IMR-90 (cell line): ENCODE measurements at regions not wholly inside any gene's neighbourhood (a gene's known extent, or its start where the extent isn't known, plus 50 kb on each side); places are given as distances from the start of the nearest gene placed in this dataset.

Experiments
- ATAC-seq: fragments of 200-7000 bp; cut with Tn5 transposase; 2 replicates; pipeline ENCODE4 v1.9.1; 2020; ENCODE audit warnings: low read depth, mild to moderate bottlenecking, moderate library complexity
- BruUV-seq: library from RNA; stranded (reverse); fragments of 400-500 nt; replicated peaks from 2 replicates; lab custom pipeline; 2021; lab: Mats Ljungman, UMichigan
- CTCF ChIA-PET: fragments of 300-600 bp; formaldehyde crosslinking; extraction: SDS; loops from one replicate; lab custom pipeline; 2021; ENCODE audit warnings: antibody characterized with exemption; lab: Yijun Ruan, JAX
- POLR2A ChIA-PET: fragments of 300-600 bp; sonication (Branson Sonifier 250); formaldehyde crosslinking; loops from one replicate; lab custom pipeline; 2022; ENCODE audit warnings: antibody characterized with exemption; ENCODE audit not compliant: unreplicated experiment; lab: Charles Lee
- DNase-seq: peaks from one replicate; pipeline ENCODE4 v3.0.0; 2013
- H2AFZ ChIP-seq: replicated peaks from 2 replicates; pipeline ENCODE3; 2013; ENCODE audit warnings: low read length, mild to moderate bottlenecking; ENCODE audit not compliant: poor library complexity
- H2AK5ac ChIP-seq: 2 replicates; pipeline ENCODE4 v1.6.1; 2013; ENCODE audit warnings: low read depth, low read length, inconsistent platforms
- H2AK9ac ChIP-seq: replicated peaks from 2 replicates; pipeline ENCODE3; 2013; ENCODE audit warnings: mild to moderate bottlenecking, low read depth, low read length, moderate library complexity; ENCODE audit not compliant: poor library complexity
- H2BK120ac ChIP-seq: 2 replicates; pipeline ENCODE4 v1.6.1; 2013; ENCODE audit warnings: low read depth, low read length, inconsistent platforms
- H2BK15ac ChIP-seq: 3 replicates; pipeline ENCODE4 v1.6.1; 2013; ENCODE audit warnings: low read depth, low read length, inconsistent platforms
- H2BK20ac ChIP-seq: 2 replicates; pipeline ENCODE4 v1.6.1; 2013; ENCODE audit warnings: low read depth, mild to moderate bottlenecking, inconsistent platforms, low read length, moderate library complexity
- H2BK5ac ChIP-seq: 2 replicates; pipeline ENCODE4 v1.6.1; 2013; ENCODE audit warnings: mild to moderate bottlenecking, low read depth, low read length, inconsistent platforms; ENCODE audit not compliant: poor library complexity, severe bottlenecking
- H3K14ac ChIP-seq: replicated peaks from 2 replicates; pipeline ENCODE4 v1.6.1; 2013; ENCODE audit warnings: low read depth, low read length, inconsistent platforms
- H3K18ac ChIP-seq: 2 replicates; pipeline ENCODE4 v1.6.1; 2013; ENCODE audit warnings: low read depth, low read length, control low read depth
- H3K23ac ChIP-seq: 2 replicates; pipeline ENCODE4 v1.6.1; 2013; ENCODE audit warnings: low read depth, low read length, inconsistent platforms
- H3K27ac ChIP-seq: 2 replicates; pipeline ENCODE4 v1.5.1; 2013; ENCODE audit warnings: mild to moderate bottlenecking, control low read depth, low read length; ENCODE audit not compliant: insufficient read depth
- H3K27me3 ChIP-seq: 2 replicates; pipeline ENCODE4 v1.6.1; 2013; ENCODE audit warnings: low read length; ENCODE audit not compliant: control insufficient read depth, insufficient read depth
- H3K36me3 ChIP-seq: 2 replicates; pipeline ENCODE4 v1.6.1; 2013; ENCODE audit warnings: low read length, mixed read lengths; ENCODE audit not compliant: control insufficient read depth, insufficient read depth
- H3K4ac ChIP-seq: 2 replicates; pipeline ENCODE4 v1.6.1; 2013; ENCODE audit warnings: low read depth, low read length, inconsistent platforms
- H3K4me1 ChIP-seq: 2 replicates; pipeline ENCODE4 v1.6.1; 2013; ENCODE audit warnings: low read length, mixed read lengths; ENCODE audit not compliant: control insufficient read depth, insufficient read depth
- H3K4me2 ChIP-seq: 2 replicates; pipeline ENCODE4 v1.6.1; 2013; ENCODE audit warnings: low read depth, mild to moderate bottlenecking, control low read depth, low read length, moderate library complexity
- H3K4me3 ChIP-seq: 2 replicates; pipeline ENCODE4 v1.5.1; 2013; ENCODE audit warnings: low read depth, mild to moderate bottlenecking, control low read depth, low read length, moderate library complexity; ENCODE audit not compliant: insufficient read depth
- H3K56ac ChIP-seq: 2 replicates; pipeline ENCODE4 v1.6.1; 2013; ENCODE audit warnings: low read length, inconsistent platforms; ENCODE audit not compliant: insufficient read depth; ENCODE audit errors: extremely low read depth
- H3K79me1 ChIP-seq, 2 experiments: 2 replicates each; pipeline ENCODE4 v1.6.1; 2013; ENCODE audit warnings: low read length in 2 of 2, inconsistent platforms in 1 of 2, low read depth in 1 of 2
- H3K9ac ChIP-seq: 2 replicates; pipeline ENCODE4 v1.6.1; 2013; ENCODE audit warnings: low read depth, low read length, control low read depth
- H3K9me1 ChIP-seq: 2 replicates; pipeline ENCODE4 v1.6.1; 2013; ENCODE audit warnings: low read length, inconsistent platforms; ENCODE audit not compliant: insufficient read depth
- H3K9me3 ChIP-seq: 2 replicates; pipeline ENCODE4 v1.6.1; 2013; ENCODE audit warnings: low read length; ENCODE audit not compliant: control insufficient read depth, insufficient read depth
- H4K20me1 ChIP-seq: 2 replicates; pipeline ENCODE4 v1.6.1; 2013; ENCODE audit warnings: low read length, inconsistent platforms; ENCODE audit not compliant: insufficient read depth
- H4K5ac ChIP-seq: 2 replicates; pipeline ENCODE4 v1.6.1; 2013; ENCODE audit warnings: mild to moderate bottlenecking, low read depth, low read length, control low read depth
- H4K8ac ChIP-seq, 2 experiments: 2 replicates each; pipeline ENCODE4 v1.6.1; 2013; ENCODE audit warnings: low read depth in 2 of 2, low read length in 2 of 2, control low read depth in 1 of 2, inconsistent platforms in 1 of 2
- H4K91ac ChIP-seq: 2 replicates; pipeline ENCODE4 v1.6.1; 2013; ENCODE audit warnings: low read depth, low read length, inconsistent platforms; ENCODE audit not compliant: insufficient read depth
- BHLHE40 ChIP-seq: fragments of 150-350 bp; IDR thresholded peaks from 2 replicates; pipeline ENCODE4 v1.6.1; 2016; ENCODE audit warnings: mild to moderate bottlenecking, low read depth, low read length
- CEBPB ChIP-seq: IDR thresholded peaks from 2 replicates; pipeline ENCODE4 v1.6.1; 2012; ENCODE audit warnings: low read depth, low read length, improper control_type of control experiment
- CHD1 ChIP-seq: IDR thresholded peaks from 2 replicates; pipeline ENCODE4 v1.6.1; 2012; ENCODE audit warnings: low read depth, low read length, improper control_type of control experiment
- CTCF ChIP-seq: conservative IDR thresholded peaks from 2 replicates; pipeline ENCODE4 v1.5.1; 2012; ENCODE audit warnings: mild to moderate bottlenecking, low read depth, low read length, improper control_type of control experiment
- ELK1 ChIP-seq: fragments of 150-350 bp; IDR thresholded peaks from 2 replicates; pipeline ENCODE4 v1.6.1; 2016; ENCODE audit warnings: low read depth, mild to moderate bottlenecking, low read length, moderate library complexity, borderline replicate concordance
- FOS ChIP-seq: fragments of 150-350 bp; IDR thresholded peaks from 2 replicates; pipeline ENCODE4 v1.6.1; 2016; ENCODE audit warnings: low read depth, low read length
- MAFK ChIP-seq: IDR thresholded peaks from 2 replicates; pipeline ENCODE4 v1.6.1; 2012; ENCODE audit warnings: low read depth, low read length, improper control_type of control experiment
- MAZ ChIP-seq: IDR thresholded peaks from 2 replicates; pipeline ENCODE4 v1.6.1; 2012; ENCODE audit warnings: low read depth, mild to moderate bottlenecking, low read length, improper control_type of control experiment, moderate library complexity, borderline replicate concordance
- MXI1 ChIP-seq: IDR thresholded peaks from 2 replicates; pipeline ENCODE4 v1.6.1; 2012; ENCODE audit warnings: low read depth, mild to moderate bottlenecking, low read length, moderate library complexity, borderline replicate concordance
- NFE2L2 ChIP-seq: fragments of 150-350 bp; IDR thresholded peaks from 2 replicates; pipeline ENCODE4 v1.6.1; 2016; ENCODE audit warnings: low read depth, mild to moderate bottlenecking, low read length
- RAD21 ChIP-seq: IDR thresholded peaks from 2 replicates; pipeline ENCODE4 v1.6.1; 2012; ENCODE audit warnings: low read length, improper control_type of control experiment
- RCOR1 ChIP-seq: IDR thresholded peaks from 2 replicates; pipeline ENCODE4 v1.6.1; 2012; ENCODE audit warnings: mild to moderate bottlenecking, low read length, improper control_type of control experiment; ENCODE audit not compliant: insufficient replicate concordance
- RFX5 ChIP-seq: IDR thresholded peaks from 2 replicates; pipeline ENCODE4 v1.8.0; 2012; ENCODE audit warnings: low read depth, mild to moderate bottlenecking, low read length, moderate library complexity
- SMC3 ChIP-seq: fragments of 150-350 bp; IDR thresholded peaks from 2 replicates; pipeline ENCODE4 v1.6.1; 2016; ENCODE audit warnings: low read depth, mild to moderate bottlenecking, antibody characterized with exemption, low read length, moderate library complexity
- USF2 ChIP-seq: fragments of 150-350 bp; IDR thresholded peaks from 2 replicates; pipeline ENCODE4 v1.6.1; 2017; ENCODE audit warnings: mild to moderate bottlenecking, antibody characterized with exemption, low read length, low read depth
- WGBS, 2 experiments: methylation state at CpG; one replicate each; pipeline versions ENCODE4 v1.1.5 to v1.1.7; 2013; ENCODE audit warnings: missing lambda C conversion rate in 2 of 2; ENCODE audit not compliant: insufficient read length in 1 of 2; ENCODE audit errors: extremely low coverage in 2 of 2; 5-methylcytosine and 5-hydroxymethylcytosine counted together
- dilution Hi-C: fragments of 300-500 bp; cut with HindIII; formaldehyde crosslinking; loops from one replicate; pipeline ENCODE4 v1.14.3; 2018; ENCODE audit warnings: low sequenced_read_pairs; ENCODE audit not compliant: unreplicated experiment
- in situ Hi-C: fragments of 300-500 bp; cut with MboI; formaldehyde crosslinking; loops from 3 replicates; pipeline ENCODE4 v1.14.3; 2019; ENCODE audit warnings: low sequenced_read_pairs, inconsistent platforms, mixed read lengths
- intact Hi-C: fragments of 100-400 bp; cut with micrococcal nuclease; formaldehyde crosslinking; loops from 2 replicates; pipeline ENCODE4 v1.10.0; 2022

GRCh38 chr1:181990728-181991127, 70.8 kb downstream of the ZNF648 start:
- Histone ChIP-seq H2AK5ac (no peak overlapping the region), H3K18ac (no peak overlapping the region), H4K91ac (no peak overlapping the region), H2BK20ac (no peak overlapping the region), H4K5ac (no peak overlapping the region), H4K8ac (no peak overlapping the region), H3K4ac (no peak overlapping the region), H2BK15ac (no peak overlapping the region), H2BK120ac (no peak overlapping the region), H4K20me1 (no peaks in the 10 kb centered on the region), H2AK9ac (no peak overlapping the region), H3K14ac (no peak overlapping the region), H3K27me3 (no peaks in the 10 kb centered on the region), H2AFZ (no peak overlapping the region), H3K4me2 (no peak overlapping the region), H3K9me1 (no peaks in the 10 kb centered on the region), H3K23ac (no peak overlapping the region), H3K79me1 (no peaks in the 10 kb centered on the region), H3K9ac (no peak overlapping the region), H3K4me1 (no peaks in the 10 kb centered on the region), H3K56ac (no peak overlapping the region), H3K36me3 (no peaks in the 10 kb centered on the region), H3K9me3 (peaks cover 8% of the 10 kb centered on the region), H2BK5ac (no peak overlapping the region), H3K27ac (no peak overlapping the region), H3K4me3 (no peak overlapping the region)
- no TSS peak for BruUV-seq
- no peak for DNase-seq
- WGBS, 2 experiments = no CpG with 5 or more reads among the region's 2 CpGs
- TF ChIP-seq BHLHE40 = no peak
- TF ChIP-seq CEBPB = no peak
- no peak for TF ChIP-seq MAFK
- TF ChIP-seq USF2 = no peak
- TF ChIP-seq RFX5 = no peak
- TF ChIP-seq CHD1 = no peak
- TF ChIP-seq ELK1 = no peak
- TF ChIP-seq RAD21 = no peak
- no peak for TF ChIP-seq MXI1
- no peak for TF ChIP-seq SMC3
- TF ChIP-seq CTCF = no peak
- TF ChIP-seq MAZ = no peak
- no peak for TF ChIP-seq FOS
- no peak for TF ChIP-seq NFE2L2
- no peak for TF ChIP-seq RCOR1
- no peak for ATAC-seq
- dilution Hi-C loops = no loop called here
- in situ Hi-C loops = no loop called here
- ChIA-PET CTCF (no interaction called here), POLR2A (no interaction called here)
- intact Hi-C loops = no loop called here
